Left lobe of liver (tissue), 2 donors: ENCODE measurements at regions not wholly inside any gene's neighbourhood (a gene's known extent, or its start where the extent isn't known, plus 50 kb on each side); places are given as distances from the start of the nearest gene placed in this dataset.
A peak's percentile ranks its signal among the peaks of the same experiment; 100 is the strongest.
"Not testable (repeated sequence)": the region's sequence is repeated elsewhere in the genome, so short reads cannot be mapped to it uniquely, and the experiment has no call there.

Experiments used
- ATAC-seq: fragments of 200-7000 bp; cut with Tn5 transposase; one replicate; pipeline ENCODE4 v1.9.1; 2020; ENCODE audit warnings: mild to moderate bottlenecking, moderate library complexity
- DNase-seq: peaks from one replicate; pipeline ENCODE4 v3.0.0-alpha.2; 2020; ENCODE audit warnings: low spot score
- donor health status: DM: no; HTN: no; CAD: no; lungs with moderate emphysema.
- donor health status: DM: no; HTN: yes; CAD: no.

- DNase-seq (no peak), ATAC-seq (no peak)
Measured at GRCh38 chr6:81909981-81910900, 157.8 kb upstream of the TENT5A start.

- ATAC-seq (no peak), DNase-seq (no peak)
Measured at GRCh38 chr6:81909162-81909561, 156.7 kb upstream of the TENT5A start.

- peak; percentile 75 for ATAC-seq
- no peak for DNase-seq
Measured at GRCh38 chr6:81906709-81907204, 154.3 kb upstream of the TENT5A start.

- peak; percentile 88 for ATAC-seq
- peak; percentile 53 for DNase-seq
Measured at GRCh38 chr6:81906041-81906440, 153.6 kb upstream of the TENT5A start.

- ATAC-seq, result no peak
- no peak for DNase-seq
Measured at GRCh38 chr6:81901551-81901966, 149.1 kb upstream of the TENT5A start.

GRCh38 chr6:81900616-81901015 is 148.1 kb upstream of the TENT5A start:
- DNase-seq (no peak), ATAC-seq (no peak)

- DNase-seq (peak; percentile 49), ATAC-seq (peak; percentile 69)
Measured at GRCh38 chr6:81897793-81898192, 145.3 kb upstream of the TENT5A start.

GRCh38 chr6:81896525-81897503 is 144.3 kb upstream of the TENT5A start:
- ATAC-seq (no peak), DNase-seq (no peak)

GRCh38 chr6:81895511-81896185 is 143.2 kb upstream of the TENT5A start:
- ATAC-seq (no peak), DNase-seq (no peak)

- ATAC-seq, result peak; percentile 97
- DNase-seq, result peak; percentile 78
Measured at GRCh38 chr6:81894788-81895271, 142.3 kb upstream of the TENT5A start.

- ATAC-seq, result peak; percentile 20
Measured at GRCh38 chr6:81894306-81894705, 141.8 kb upstream of the TENT5A start.

GRCh38 chr6:81892891-81893290 is 140.4 kb upstream of the TENT5A start:
- ATAC-seq, result no peak

More at GRCh38 chr6:81894306-81894705, 141.8 kb upstream of the TENT5A start:
- DNase-seq, result no peak

GRCh38 chr6:81891874-81892273 is 139.4 kb upstream of the TENT5A start:
- no peak for DNase-seq
- no peak for ATAC-seq

More at GRCh38 chr6:81892891-81893290, 140.4 kb upstream of the TENT5A start:
- DNase-seq, result no peak

- ATAC-seq, result no peak
- DNase-seq, result no peak
Measured at GRCh38 chr6:81890846-81891245, 138.4 kb upstream of the TENT5A start.

GRCh38 chr6:81889377-81890053 is 137.0 kb upstream of the TENT5A start:
- DNase-seq (no peak), ATAC-seq (no peak)

GRCh38 chr6:81886909-81887308 is 134.4 kb upstream of the TENT5A start:
- not testable (repeated sequence) for DNase-seq, ATAC-seq

GRCh38 chr6:81886157-81886556 is 133.7 kb upstream of the TENT5A start:
- no peak for DNase-seq
- no peak for ATAC-seq

GRCh38 chr6:81881660-81882059 is 129.2 kb upstream of the TENT5A start:
- no peak for DNase-seq
- ATAC-seq, result no peak

GRCh38 chr6:81878479-81878878 is 126.0 kb upstream of the TENT5A start:
- DNase-seq (no peak), ATAC-seq (no peak)

- no peak for DNase-seq
- no peak for ATAC-seq
Measured at GRCh38 chr6:81876971-81877370, 124.5 kb upstream of the TENT5A start.
